C4-2B (cell line): ENCODE measurements at regions not wholly inside any gene's neighbourhood (a gene's known extent, or its start where the extent isn't known, plus 50 kb on each side); places are given as distances from the start of the nearest gene placed in this dataset.

Experiments
- ZFX ChIP-seq: fragments of 450-650 bp; IDR thresholded peaks from 2 replicates; pipeline ENCODE4 v1.6.1; 2017
- TF ChIP-seq, protein P1 (sequence below): fragments of 450-650 bp; conservative IDR thresholded peaks from 2 replicates; pipeline ENCODE4 v1.5.1; 2017; ENCODE audit warnings: mild to moderate bottlenecking

DNA sequence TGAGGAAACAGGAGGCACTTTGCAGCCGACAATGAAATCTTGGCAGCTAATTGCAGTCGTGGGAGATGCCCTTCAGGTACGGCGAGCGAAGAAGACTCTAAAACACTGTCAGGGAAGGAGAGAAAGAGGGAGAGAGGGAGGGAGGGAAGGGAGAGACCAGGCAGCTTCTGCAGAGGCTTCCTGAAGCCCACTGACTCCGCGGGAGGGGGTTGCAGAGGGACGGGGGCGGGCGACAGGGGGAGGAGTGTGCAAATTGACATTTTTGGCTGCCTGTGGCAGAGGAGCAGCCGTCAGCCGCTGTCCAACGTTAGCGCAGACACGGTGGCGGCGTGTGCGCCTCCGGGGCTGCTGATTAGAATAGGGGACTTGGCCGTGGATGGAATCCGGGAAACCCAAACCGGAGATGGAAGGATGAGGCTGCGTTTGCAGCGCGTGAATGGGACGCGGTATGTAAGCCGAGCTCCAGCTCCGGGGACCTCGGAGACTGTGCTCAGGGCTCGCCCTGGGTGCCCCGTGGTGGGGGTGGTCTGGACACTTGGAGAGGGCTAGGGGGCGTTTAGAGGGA lies 849.1 kb upstream of the RBFOX1 start:
- TF ChIP-seq, protein P1, sequence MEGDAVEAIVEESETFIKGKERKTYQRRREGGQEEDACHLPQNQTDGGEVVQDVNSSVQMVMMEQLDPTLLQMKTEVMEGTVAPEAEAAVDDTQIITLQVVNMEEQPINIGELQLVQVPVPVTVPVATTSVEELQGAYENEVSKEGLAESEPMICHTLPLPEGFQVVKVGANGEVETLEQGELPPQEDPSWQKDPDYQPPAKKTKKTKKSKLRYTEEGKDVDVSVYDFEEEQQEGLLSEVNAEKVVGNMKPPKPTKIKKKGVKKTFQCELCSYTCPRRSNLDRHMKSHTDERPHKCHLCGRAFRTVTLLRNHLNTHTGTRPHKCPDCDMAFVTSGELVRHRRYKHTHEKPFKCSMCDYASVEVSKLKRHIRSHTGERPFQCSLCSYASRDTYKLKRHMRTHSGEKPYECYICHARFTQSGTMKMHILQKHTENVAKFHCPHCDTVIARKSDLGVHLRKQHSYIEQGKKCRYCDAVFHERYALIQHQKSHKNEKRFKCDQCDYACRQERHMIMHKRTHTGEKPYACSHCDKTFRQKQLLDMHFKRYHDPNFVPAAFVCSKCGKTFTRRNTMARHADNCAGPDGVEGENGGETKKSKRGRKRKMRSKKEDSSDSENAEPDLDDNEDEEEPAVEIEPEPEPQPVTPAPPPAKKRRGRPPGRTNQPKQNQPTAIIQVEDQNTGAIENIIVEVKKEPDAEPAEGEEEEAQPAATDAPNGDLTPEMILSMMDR = no peak
- no peak for TF ChIP-seq ZFX
